HEK293T (cell line): ENCODE measurements at regions not wholly inside any gene's neighbourhood (a gene's known extent, or its start where the extent isn't known, plus 50 kb on each side); places are given as distances from the start of the nearest gene placed in this dataset.

ENCODE experiments used
- CTBP1 ChIP-seq: fragments of 450-650 bp; IDR thresholded peaks from 2 replicates; pipeline ENCODE4 v1.6.1; 2016; ENCODE audit warnings: borderline replicate concordance
- FOXM1 ChIP-seq: fragments of 450-650 bp; IDR thresholded peaks from 2 replicates; pipeline ENCODE4 v1.6.1; 2017; ENCODE audit warnings: mild to moderate bottlenecking, borderline replicate concordance
- SUZ12 ChIP-seq: fragments of 450-650 bp; IDR thresholded peaks from 2 replicates; pipeline ENCODE4 v1.6.1; 2016; ENCODE audit warnings: mild to moderate bottlenecking
- TARDBP ChIP-seq: fragments of 450-650 bp; IDR thresholded peaks from 2 replicates; pipeline ENCODE4 v1.6.1; 2016

DNA sequence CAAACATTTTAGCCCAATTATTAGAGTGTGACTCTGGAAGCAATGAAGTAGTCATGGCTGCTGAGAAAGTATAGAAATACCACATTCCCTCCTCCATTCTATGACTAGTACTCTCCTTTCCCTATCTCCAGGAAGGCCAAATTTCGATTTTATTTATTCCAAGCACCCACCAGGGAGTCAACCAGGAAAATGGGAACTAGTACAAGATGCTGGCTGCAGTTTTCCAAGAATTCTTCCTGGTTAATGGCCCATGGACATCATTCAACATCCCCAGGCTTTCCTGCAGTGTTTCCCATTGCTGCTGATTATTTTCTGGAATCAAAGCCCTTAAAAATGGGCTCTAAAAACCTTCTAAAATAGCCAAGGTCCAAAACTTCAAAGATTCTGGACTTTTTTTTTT lies 247.9 kb upstream of the STT3B start:
- TF ChIP-seq SUZ12 (no peak), FOXM1 (no peak), CTBP1 (no peak), TARDBP (no peak)
